GM18499 (cell line): ENCODE measurements at regions not wholly inside any gene's neighbourhood (a gene's known extent, or its start where the extent isn't known, plus 50 kb on each side); places are given as distances from the start of the nearest gene placed in this dataset.

ENCODE experiments used
- ATAC-seq: cut with Tn5 transposase; IDR thresholded peaks from one replicate; pipeline ENCODE4 v1.9.1; 2021; ENCODE audit warnings: moderate number of reproducible peaks; ENCODE audit not compliant: insufficient read depth, unreplicated experiment

DNA sequence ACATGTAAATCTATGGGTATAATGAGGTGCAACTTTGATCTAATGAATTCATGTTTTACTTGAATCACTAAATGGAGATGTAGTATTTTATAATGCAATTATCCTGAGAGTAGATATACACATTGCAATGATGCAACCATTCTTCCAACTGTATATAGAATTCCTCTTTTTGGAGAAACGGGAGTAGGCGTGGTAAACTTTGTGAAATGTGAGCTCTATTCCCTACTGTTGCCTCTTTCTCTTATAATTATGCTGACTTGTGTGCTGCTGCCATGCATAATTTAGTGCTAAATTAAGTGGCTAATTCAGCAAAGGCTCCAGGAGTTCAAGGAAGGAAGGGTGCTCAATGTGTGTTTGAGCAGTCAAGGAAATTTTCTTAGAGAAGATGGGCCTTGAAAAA lies 116.6 kb upstream of the SLC35B3 start:
- ATAC-seq: no peak

DNA sequence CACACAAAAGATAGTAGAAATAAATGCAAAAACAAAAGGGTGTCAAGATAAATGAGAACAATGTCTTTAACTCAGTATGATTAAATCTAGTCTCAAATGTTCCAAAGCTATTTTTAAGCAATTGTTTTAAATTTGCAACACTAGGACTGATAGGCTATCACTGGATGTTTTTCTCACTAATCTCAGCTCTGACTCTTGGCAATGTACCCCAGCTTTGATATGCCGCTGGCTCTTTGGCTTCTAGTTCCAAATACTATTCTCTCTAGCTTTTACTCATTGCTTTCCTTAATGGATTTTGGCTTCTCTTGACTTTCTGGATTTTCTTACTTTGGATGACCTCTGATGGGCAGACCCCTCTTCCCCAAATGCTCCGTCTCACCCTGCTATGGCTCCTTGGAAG lies 116.0 kb upstream of the SLC35B3 start:
- no peak for ATAC-seq

DNA sequence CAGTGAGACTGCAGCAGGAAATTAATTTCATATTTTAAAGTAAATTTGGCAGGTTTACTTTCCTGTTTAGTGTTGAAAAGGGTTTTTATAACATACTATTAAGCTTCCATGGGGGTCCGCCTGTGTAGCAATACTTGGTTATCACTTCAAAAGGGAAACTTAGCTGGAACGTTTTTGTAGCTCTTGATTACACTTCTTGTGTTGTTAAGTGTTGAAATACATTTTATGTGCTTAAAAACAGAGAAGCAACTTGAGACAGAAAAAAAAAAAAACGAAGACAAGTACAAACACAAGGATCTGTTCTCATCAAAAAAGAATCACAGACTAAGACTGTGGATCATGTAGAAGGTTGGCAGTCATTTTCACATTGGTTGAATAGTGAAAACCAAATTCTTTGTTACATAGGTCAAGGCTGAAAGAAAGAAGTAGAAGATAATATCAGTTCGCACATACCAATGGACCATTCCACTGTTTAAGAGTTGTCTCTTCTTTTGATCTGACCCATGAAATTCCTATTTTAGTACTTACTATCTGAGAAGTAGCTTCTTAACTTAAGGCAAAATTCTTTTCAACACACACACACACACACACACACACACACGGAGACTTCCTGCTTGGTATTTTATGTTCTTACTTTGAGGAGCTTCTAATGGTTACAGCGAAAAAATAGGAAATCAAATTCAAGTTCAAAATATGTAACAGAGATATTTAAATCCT lies 113.9 kb upstream of the SLC35B3 start:
- ATAC-seq: no peak

DNA sequence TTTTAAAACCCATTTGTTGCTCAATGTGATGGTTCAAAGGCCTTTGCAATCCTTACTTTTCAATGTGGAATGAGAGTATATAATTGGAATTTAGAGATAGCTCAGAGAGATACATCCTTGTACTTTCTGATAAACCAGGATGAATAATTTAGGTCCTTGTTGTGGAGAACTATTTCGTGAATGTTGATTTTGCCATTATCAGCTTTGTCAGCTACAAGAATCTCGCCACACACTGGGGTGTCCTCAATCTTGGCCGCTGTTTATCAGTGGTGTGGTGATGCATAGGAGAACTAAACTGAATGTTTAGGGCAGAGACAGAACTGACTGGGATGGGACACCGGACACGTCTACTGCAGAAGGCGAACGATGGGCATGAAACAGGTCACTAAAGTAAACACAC lies 111.2 kb upstream of the SLC35B3 start:
- no peak for ATAC-seq

DNA sequence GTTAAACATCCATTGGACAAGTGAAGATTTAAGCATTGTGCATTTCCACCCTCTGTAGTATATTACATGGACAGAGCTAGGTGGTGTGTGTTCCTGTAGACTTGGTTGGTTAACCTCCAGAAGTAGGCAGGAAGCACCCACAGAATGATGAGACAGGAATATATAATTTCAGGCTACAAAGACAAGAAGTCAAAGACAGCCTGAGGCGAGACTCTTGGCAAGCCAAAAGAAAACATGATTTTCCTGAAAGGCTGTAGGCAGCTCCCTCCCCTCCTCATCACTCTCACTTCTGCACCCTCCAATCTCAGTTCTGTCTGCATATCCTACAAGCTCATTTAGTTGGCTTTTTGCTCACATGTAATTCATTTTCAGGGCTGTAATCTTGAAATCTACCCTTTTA lies 110.0 kb upstream of the SLC35B3 start:
- ATAC-seq: no peak

DNA sequence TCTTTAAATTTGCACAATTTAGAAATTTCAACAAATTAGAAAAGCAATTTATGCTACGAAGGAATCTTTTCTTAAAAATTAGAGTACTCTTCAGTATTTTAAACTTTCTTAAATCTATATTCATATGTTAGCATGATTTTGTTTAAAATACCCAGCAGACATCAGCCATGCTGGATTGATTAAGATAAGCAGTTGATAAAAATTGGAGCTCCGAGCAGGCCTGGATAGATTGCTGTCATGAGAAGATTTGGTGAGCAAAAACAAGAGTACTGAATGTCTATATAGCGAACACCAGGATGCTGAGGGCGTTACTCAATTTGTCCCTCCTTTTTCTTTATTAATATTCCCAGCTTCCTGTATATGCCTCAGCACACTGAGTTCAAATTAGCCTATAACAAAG lies 108.4 kb upstream of the SLC35B3 start:
- no peak for ATAC-seq

DNA sequence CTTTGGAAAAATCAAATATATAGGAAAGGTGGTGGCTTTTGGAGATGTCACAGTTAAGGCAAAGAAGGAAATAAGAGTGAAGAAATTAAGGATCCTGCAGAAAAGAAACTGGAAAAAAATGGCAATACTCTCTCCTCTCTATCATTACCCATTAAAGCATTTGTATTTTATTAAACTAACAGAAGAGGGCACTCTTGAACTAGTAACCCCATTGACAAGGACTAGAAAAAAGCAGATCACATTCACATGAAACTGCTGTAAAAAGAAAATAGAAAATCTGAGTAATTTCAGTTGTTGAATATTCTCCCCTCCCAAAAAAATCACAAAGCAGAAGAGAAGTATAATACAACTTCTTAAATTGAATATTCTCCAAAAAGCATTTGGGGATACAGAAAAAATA lies 104.1 kb upstream of the SLC35B3 start:
- ATAC-seq: no peak

DNA sequence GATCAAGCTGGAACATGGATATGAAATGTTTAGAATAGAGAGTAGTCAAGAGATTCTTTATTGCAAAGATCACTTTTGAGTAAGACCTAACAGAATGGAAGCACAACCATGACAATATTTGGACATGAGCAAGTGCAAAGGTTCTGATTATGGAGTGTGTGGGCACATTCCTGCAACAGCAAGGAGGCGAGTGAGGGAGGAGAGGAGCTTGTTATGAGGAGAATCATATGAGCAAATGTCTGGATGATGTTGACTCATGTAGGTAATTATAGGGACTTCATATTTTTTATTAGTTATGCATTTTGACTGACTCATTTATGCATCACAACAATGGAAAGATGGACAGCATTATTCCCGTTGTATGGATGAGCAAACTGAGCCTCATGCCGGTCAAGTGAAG lies 100.8 kb upstream of the SLC35B3 start:
- ATAC-seq: no peak

DNA sequence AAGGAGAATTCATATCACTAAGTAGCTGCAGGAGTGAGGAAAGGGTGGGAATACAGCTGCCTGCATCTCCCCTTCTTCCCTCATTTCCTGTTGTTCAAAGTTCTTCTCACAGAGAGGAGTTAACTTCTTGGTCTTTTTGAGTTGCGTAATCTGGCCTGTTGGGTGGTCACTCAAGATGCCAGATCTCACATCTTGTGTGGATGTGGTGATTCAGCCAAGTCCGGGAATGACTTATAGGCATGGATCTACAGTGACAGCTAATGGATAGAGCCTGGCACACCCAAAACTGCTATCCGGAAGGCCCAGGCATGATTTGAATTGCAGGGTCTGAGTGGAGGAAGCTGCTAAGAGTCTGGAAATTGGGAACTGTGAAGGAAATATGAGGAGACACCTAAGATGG lies 100.2 kb upstream of the SLC35B3 start:
- no peak for ATAC-seq

DNA sequence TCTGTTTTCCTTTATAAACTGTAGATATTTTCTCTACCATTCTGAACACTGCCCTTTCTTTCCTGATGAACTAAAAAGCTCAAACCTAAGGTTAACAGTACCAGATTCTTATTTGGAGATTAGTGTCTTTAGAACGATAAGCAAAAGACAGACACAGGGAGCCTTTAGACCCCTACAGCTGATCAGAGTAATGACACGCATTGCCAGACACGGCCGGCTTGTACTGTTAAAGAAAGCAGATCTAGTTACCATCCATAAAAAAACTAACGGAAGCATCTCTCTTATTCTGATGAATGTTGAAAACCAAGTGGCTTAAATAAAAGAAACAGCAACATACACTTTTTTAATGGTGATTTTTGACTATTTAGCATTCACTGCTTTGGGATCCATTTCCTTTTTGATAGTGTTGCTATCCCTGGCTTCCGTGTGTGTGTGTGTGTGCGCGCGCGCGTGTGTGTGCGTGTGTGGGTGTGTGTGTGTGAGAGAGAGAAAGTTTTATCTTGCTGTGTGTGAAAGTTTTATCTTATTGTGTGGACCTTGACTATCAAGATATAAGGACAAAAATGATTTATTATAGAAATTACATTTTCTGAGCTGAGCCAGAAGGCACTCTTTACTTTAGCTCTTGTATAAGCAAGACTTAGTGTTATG lies 95.6 kb upstream of the SLC35B3 start:
- ATAC-seq: no peak

DNA sequence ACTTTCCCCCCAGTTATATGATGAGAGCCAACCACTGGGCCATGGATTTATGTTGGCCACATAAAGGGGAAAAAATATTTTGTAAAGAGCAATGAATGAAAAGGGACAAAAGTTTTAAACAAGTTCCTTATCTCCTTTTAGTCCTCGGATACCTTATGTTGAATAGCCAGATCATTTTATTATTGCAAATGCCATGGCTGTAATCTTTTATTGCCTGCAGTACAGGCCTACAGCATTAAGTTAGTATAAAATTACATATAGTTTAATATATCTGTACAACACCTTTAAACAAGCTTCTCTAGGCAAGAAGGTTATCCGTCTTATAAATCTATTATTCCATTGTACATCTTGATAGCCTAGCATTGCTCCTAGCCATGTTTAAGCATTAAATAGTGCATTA lies 93.9 kb upstream of the SLC35B3 start:
- ATAC-seq: no peak

DNA sequence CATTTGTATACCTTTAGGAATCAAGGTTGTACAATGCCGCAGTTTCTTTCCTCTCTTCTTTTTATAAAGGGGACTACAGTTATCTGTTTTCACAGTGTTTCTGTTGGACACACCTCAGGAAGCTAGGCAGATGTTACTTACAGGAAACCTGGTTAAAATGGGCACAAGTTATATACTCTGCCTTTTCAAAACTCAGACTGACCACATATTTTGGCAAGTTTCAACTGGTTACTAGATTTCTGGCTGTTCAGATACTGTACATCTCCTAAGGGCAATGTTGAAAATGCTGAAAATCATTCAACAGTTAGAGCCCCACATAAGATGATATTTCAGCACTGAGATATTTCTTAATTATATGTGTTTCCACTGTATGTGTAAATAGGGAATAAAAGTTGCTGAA lies 92.5 kb upstream of the SLC35B3 start:
- no peak for ATAC-seq

DNA sequence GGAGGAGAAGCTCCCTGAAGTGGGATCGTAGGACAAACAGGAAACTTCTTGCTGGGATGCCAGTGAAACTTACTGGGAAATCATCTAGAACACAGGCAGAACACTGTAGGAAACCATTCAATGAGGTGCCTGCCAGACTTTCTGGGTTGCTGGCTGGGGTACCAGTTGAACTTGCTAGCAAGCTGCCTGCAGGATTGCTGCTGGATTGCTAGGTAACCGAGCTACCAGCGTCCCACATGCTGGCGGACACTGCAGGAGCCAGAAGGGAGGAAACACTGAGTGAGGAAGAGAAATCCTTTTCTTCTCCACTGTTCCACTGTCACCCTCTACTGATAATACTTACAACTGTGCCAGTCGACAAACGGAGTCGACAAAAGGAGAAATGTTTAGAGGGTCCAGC lies 91.3 kb upstream of the SLC35B3 start:
- no peak for ATAC-seq

DNA sequence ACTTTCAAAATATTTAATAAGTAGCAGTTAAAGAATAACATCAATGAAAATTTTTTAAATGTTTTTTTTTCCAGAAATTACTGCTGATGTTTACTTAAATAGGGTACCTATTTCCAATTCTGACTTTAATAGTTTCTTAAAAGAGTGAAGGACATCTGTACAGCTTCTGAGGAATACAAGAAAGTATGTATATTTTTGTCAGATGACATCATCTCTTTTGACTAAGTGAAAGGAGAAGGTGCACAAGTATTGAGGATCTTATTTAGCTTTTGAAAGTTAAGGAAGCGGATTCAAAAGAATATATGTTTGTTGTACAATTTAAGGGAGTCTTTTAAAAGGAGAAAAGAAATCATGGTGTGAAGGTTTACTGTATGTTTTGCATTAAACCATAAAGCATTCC lies 90.0 kb upstream of the SLC35B3 start:
- no peak for ATAC-seq

DNA sequence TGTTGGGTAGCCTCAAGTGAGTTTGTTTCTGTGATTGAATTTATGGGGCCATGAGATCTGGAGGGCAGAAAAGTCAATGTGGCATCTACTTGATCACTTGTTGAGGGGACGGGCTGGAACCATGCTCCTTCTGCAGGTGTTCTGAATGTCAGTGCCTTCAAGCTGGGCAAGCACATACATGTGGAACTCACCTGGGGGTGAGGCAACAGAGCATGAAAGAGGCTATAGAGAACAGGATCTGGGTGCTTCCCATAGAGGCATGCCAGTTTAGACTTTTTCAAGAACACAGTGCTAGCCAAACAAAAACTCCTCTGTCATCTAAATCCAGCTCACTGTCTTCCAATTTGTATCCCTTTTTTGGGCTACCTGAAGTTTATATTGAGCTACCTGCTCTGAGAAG lies 77.8 kb upstream of the SLC35B3 start:
- ATAC-seq: no peak

DNA sequence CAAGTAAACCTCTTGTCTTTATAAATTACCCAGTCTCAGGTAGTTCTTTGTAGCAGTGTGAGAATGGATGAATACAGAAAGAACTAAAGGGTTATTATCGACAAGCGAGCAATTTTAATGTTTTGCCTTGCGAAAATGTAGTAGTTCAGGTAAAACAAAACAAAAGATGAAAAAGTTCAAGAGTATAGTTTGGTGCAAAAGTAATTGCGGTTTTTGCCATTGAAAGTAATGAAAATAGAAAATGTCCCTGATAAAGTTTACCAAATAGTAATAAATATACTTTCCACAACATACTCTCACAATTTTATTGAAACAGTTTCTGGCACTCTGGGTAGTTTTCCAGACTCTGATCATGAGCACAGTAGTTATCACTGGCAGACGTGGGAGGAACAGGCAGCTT lies 71.9 kb upstream of the SLC35B3 start:
- ATAC-seq: no peak

DNA sequence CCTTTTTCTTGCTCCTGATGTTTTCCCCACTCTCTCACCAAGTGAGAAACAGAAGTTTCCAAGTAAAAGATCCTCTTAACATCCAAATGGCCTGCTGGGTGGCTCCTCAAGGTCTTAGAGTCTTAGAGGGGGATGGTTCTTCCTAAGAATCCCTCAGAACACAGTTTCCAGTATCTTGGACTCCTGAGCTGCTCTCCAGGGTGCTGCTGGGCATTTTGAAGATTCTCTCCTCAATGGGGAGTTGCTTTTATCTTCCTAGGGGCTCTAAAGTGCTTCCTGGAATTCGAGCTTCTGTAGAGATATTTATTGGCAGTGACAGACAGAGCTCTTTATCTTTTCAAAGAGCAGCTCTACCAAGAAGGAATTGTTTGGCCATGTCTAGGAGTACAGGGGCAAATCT lies 70.8 kb upstream of the SLC35B3 start:
- no peak for ATAC-seq

DNA sequence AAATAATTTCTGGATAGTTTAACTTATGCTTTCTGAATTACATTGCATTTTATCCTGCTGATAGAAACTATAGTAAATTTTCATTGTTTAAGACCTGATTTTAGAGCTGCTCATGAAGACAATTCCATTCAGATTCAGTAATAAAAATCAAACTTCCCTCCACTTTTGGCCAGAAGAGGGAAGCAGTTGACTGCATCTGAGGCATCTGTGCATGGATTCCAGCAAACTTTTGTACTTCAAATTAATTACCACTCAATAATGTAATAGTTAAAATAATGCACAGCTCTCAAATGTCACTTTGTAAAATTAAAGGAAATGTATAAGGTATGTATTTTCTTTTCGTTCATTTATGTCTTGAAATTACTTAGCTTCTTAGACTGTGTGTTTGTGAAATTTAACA lies 64.2 kb upstream of the SLC35B3 start:
- ATAC-seq: no peak

DNA sequence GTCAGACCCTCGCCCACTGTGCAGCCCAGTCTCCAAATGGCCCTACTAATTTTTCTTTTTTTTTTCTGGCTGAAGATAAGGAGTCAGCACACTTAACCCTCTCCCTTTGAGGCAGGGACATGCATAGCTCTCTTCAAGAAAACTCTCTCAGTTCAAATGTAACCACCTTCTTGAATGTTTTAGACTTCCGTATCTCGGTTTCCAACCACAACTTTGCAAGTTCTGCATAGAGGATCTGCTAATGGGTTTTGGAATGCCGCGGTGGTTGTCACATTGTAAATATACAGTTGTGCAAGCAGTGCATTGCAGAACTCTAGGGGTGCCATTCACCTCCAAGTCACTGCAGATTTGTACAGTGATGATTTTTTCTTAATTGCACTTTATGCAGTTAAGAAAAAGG lies 59.4 kb upstream of the SLC35B3 start:
- ATAC-seq: no peak

DNA sequence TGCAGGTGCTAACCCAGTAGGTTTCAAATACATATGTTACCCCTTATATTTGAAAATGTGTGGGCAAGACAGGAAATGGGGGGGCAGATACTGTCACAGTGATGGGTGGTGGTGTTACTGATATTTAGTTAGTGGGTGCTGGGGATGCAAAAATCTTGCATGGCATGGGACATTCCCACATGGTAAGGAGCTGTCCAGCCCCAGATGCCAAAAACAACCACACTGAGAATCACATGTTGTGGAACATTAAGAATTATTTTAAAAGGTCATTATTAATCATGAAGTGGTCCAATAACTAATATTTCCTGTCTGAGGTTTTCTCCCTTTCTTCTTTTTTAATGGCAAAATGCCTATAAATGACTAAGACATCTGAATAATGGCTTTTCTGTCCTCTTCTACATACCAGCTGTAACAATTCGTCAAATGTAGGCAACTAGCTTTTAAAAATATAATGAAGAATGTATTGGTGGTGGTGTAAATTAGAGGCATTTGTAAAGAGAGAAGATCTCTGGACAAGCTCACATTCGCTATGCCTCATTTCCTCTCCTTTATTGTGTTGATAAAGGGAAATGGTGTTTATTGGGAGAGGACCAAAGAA lies 57.3 kb upstream of the SLC35B3 start:
- ATAC-seq: no peak
